ENCODE measurements at regions not wholly inside any gene's neighbourhood (a gene's known extent, or its start where the extent isn't known, plus 50 kb on each side); places are given as distances from the start of the nearest gene placed in this dataset.
A peak's percentile ranks its signal among the peaks of the same experiment; 100 is the strongest.

DNA sequence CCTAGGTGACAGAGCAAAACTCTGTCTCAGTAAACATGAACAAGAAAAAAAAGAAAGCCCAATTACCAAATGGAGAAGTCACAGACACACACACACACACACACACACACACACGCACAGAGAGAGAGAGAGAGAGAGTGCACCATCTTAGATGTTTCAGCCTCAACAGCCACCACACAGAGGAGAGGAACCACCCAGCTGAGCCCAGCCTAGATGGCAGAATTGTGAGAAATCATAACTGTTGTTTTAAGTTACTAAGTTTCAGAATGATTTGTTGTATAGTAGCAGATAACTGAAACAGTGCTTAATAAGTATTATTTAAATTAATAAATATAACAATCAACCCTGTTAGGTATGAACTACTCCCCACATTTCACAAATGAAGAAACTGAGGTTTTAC lies 321.2 kb downstream of the ZNF621 start:
- no peaks in the 10 kb centered on the region for H3K36me3 ChIP-seq (ENCODE audit: control insufficient read depth, insufficient read depth, low read length)
- H3K9me3 ChIP-seq (ENCODE audit: control insufficient read depth, insufficient read depth, low read length), result no peaks in the 10 kb centered on the region
- H3K4me1 ChIP-seq (ENCODE audit: control insufficient read depth, insufficient read depth, low read length), result peaks cover 3% of the 10 kb centered on the region; the same call in 1 of the 2 replicates
- no peak for DNase-seq (ENCODE audit: low read depth, low spot score)
- no peak overlapping the region for H3K27ac ChIP-seq (ENCODE audit: low read length)
- no peaks in the 10 kb centered on the region for H3K27me3 ChIP-seq (ENCODE audit: control insufficient read depth, insufficient read depth, low read length)
- no peak overlapping the region for H3K4me3 ChIP-seq (ENCODE audit: low read length)
- no CpG with 5 or more reads among the region's 1 CpG for WGBS (ENCODE audit: insufficient coverage, insufficient read length)

DNA sequence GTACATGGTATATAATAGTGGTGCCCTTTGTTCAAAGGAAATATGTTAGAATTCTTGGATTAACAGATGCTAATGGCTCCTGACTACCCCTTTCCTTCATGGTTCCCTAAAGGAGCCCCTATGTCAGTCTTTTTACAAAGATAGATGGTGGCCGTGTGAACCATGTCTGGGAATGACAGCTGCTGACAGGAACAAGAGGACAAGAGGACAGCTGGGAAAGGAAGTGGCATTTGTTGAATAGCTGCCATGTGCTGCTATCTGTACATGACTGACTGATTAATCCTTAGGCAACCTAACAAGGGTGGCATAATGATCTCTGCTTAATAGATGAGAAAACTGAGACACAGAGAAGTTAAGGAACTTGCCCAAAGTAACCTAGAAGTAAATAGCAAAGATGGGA lies 321.7 kb downstream of the ZNF621 start:
- no peak overlapping the region for H3K4me3 ChIP-seq (ENCODE audit: low read length)
- no peaks in the 10 kb centered on the region for H3K36me3 ChIP-seq (ENCODE audit: control insufficient read depth, insufficient read depth, low read length)
- H3K9me3 ChIP-seq (ENCODE audit: control insufficient read depth, insufficient read depth, low read length), result no peaks in the 10 kb centered on the region
- no peak for DNase-seq (ENCODE audit: low read depth, low spot score)
- H3K4me1 ChIP-seq (ENCODE audit: control insufficient read depth, insufficient read depth, low read length), result peaks cover 3% of the 10 kb centered on the region; the same call in 1 of the 2 replicates
- no CpG with 5 or more reads among the region's 1 CpG for WGBS (ENCODE audit: insufficient coverage, insufficient read length)
- H3K27ac ChIP-seq (ENCODE audit: low read length), result no peak overlapping the region
- H3K27me3 ChIP-seq (ENCODE audit: control insufficient read depth, insufficient read depth, low read length), result no peaks in the 10 kb centered on the region

DNA sequence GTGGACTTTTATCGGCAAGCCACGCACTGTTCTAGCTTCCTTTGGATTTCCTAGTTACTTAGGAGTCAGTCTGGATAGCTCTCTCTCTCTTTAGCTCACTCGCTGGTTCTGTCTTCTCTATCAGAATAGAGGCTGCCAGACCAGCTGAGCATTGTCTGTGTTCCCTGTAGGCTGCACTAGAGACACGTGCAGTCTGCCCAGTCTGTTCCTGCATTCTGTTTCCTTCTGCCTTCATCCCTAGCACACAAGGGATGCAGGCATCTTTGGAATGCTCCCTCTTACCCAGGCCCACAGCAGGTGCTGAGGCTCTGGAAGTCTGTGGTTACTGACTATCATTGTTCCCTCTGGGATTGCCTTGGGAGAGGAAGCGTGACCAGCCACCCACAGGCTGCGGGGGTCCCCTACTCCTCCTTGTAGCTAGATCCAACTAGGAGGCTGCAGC lies 322.8 kb downstream of the ZNF621 start:
- H3K9me3 ChIP-seq (ENCODE audit: control insufficient read depth, insufficient read depth, low read length), result no peaks in the 10 kb centered on the region
- H3K27ac ChIP-seq (ENCODE audit: low read length), result no peak overlapping the region
- no CpG with 5 or more reads among the region's 6 CpGs for WGBS (ENCODE audit: insufficient coverage, insufficient read length)

DNA sequence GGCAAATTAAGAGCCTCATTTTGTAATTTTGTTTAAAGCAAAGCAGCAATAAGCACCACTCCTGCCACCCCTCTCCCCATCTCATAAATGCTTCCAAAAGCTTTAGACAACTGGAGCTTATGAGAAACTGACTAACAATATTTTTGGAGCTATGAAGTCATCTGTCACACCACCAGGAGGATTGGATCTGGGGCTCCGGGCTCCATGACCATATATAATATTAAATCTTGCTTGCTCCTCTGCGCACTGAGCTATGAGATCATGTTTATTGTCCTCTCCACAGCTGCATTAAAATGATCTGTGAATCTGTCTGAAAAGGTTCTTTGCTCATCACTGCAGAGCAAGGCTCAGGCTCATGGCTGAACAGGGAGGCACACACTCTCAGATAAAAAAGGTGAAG lies 323.7 kb downstream of the ZNF621 start:
- Histone ChIP-seq H3K27ac (ENCODE audit: low read length) (no peak overlapping the region), H3K36me3 (ENCODE audit: control insufficient read depth, insufficient read depth, low read length) (no peaks in the 10 kb centered on the region), H3K4me3 (ENCODE audit: low read length) (no peak overlapping the region), H3K27me3 (ENCODE audit: control insufficient read depth, insufficient read depth, low read length) (no peaks in the 10 kb centered on the region), H3K9me3 (ENCODE audit: control insufficient read depth, insufficient read depth, low read length) (no peaks in the 10 kb centered on the region), H3K4me1 (ENCODE audit: control insufficient read depth, insufficient read depth, low read length) (peaks cover 3% of the 10 kb centered on the region; the same call in 1 of the 2 replicates)
- DNase-seq (ENCODE audit: low read depth, low spot score), result no peak
- no CpG with 5 or more reads among the region's 2 CpGs for WGBS (ENCODE audit: insufficient coverage, insufficient read length)

More for the DNA sequence above, 322.8 kb downstream of the ZNF621 start:
- no peak overlapping the region for H3K4me3 ChIP-seq (ENCODE audit: low read length)
- H3K27me3 ChIP-seq (ENCODE audit: control insufficient read depth, insufficient read depth, low read length), result no peaks in the 10 kb centered on the region
- no peaks in the 10 kb centered on the region for H3K36me3 ChIP-seq (ENCODE audit: control insufficient read depth, insufficient read depth, low read length)
- peaks cover 3% of the 10 kb centered on the region; the same call in 1 of the 2 replicates for H3K4me1 ChIP-seq (ENCODE audit: control insufficient read depth, insufficient read depth, low read length)
- DNase-seq (ENCODE audit: low read depth, low spot score), result peak; percentile 73

DNA sequence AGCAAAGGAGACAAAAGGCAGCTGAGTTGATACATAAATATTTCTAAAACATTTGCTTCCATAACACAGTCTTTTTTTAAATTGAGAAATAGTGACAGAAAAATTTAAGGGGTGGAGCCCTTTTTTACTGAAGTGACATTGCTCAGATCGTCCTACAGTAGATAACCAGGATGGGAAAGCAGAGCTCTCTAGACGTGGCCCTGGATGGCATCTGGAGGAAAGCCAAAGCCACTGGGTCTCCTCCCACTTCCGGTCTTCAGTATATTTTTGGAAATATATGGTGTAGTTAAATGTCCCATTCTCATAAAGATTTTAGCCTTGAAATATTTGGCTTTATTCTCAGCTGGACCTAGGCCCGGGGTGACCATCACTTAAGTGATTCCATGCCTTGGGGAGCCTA lies 326.1 kb downstream of the ZNF621 start:
- H3K27me3 ChIP-seq (ENCODE audit: control insufficient read depth, insufficient read depth, low read length), result no peaks in the 10 kb centered on the region
- H3K4me3 ChIP-seq (ENCODE audit: low read length), result no peak overlapping the region
- DNase-seq (ENCODE audit: low read depth, low spot score), result no peak
- H3K27ac ChIP-seq (ENCODE audit: low read length), result no peak overlapping the region
- WGBS (ENCODE audit: insufficient coverage, insufficient read length), result no CpG with 5 or more reads among the region's 4 CpGs
- peaks cover 3% of the 10 kb centered on the region; the same call in 1 of the 2 replicates for H3K4me1 ChIP-seq (ENCODE audit: control insufficient read depth, insufficient read depth, low read length)
- H3K36me3 ChIP-seq (ENCODE audit: control insufficient read depth, insufficient read depth, low read length), result no peaks in the 10 kb centered on the region
- no peaks in the 10 kb centered on the region for H3K9me3 ChIP-seq (ENCODE audit: control insufficient read depth, insufficient read depth, low read length)

DNA sequence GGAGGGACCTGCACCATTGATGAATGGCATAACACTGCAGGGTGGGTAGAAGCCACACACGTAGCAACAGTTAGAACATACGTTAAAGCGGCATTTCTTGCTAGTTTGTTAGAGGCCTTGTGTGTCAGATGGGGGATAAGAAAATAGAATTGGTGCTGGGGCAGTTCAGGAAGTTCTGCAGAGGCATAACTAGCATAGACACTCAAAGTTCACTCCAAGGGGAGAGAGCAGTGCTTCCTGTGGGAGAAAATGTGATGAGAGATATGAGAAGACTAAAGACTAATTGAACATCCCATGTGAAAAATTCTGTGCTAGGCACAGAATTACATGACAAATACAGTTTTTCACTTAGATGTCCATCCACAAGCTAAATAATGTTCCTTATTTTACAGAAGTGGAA lies 327.1 kb downstream of the ZNF621 start:
- Histone ChIP-seq H3K4me3 (ENCODE audit: low read length) (no peak overlapping the region), H3K4me1 (ENCODE audit: control insufficient read depth, insufficient read depth, low read length) (peaks cover 3% of the 10 kb centered on the region; the same call in 1 of the 2 replicates), H3K27ac (ENCODE audit: low read length) (no peak overlapping the region), H3K27me3 (ENCODE audit: control insufficient read depth, insufficient read depth, low read length) (no peaks in the 10 kb centered on the region), H3K36me3 (ENCODE audit: control insufficient read depth, insufficient read depth, low read length) (no peaks in the 10 kb centered on the region), H3K9me3 (ENCODE audit: control insufficient read depth, insufficient read depth, low read length) (no peaks in the 10 kb centered on the region)
- DNase-seq (ENCODE audit: low read depth, low spot score), result no peak
- no CpG with 5 or more reads among the region's 3 CpGs for WGBS (ENCODE audit: insufficient coverage, insufficient read length)

DNA sequence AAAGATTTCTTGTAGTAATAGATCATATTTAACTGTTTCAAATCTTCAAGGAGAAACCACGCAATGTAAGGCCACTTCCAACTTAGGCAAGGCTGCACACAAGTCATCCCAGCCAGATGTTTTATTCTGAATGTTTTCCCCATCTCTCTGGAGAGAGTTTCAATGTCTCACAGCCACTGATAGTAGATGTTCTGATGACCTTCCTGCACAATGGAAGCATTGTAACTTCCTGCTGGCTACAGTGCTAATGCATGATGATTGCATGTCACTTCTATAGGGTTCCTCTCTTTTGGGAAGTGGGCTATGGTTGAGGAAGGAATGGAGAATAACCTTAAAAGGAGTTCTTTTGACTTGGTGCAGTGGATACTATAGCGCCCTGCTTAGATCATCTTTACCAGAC lies 328.0 kb downstream of the ZNF621 start:
- DNase-seq (ENCODE audit: low read depth, low spot score), result no peak
- Histone ChIP-seq H3K27ac (ENCODE audit: low read length) (no peak overlapping the region), H3K9me3 (ENCODE audit: control insufficient read depth, insufficient read depth, low read length) (no peaks in the 10 kb centered on the region), H3K36me3 (ENCODE audit: control insufficient read depth, insufficient read depth, low read length) (no peaks in the 10 kb centered on the region), H3K27me3 (ENCODE audit: control insufficient read depth, insufficient read depth, low read length) (no peaks in the 10 kb centered on the region), H3K4me1 (ENCODE audit: control insufficient read depth, insufficient read depth, low read length) (no peaks in the 10 kb centered on the region; the same call in 1 of the 2 replicates), H3K4me3 (ENCODE audit: low read length) (no peak overlapping the region)
- no CpG with 5 or more reads among the region's 2 CpGs for WGBS (ENCODE audit: insufficient coverage, insufficient read length)

DNA sequence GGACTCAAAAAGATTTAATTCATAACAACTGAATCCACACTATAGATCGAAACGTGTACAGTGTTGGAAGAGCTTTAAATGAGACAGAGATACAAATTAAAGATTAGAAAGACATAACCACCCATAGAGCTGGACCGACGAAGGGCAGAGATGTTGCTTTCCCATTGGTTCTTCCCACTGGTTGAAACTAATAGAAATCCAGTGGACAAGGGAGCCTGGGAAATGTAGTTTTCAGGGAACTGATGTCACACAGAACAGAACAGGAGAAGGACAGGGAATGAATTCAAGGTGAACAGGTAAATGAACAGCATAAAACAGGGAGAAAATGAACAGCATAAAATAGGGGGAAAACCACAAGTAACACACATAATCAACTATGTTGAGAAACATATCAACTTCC lies 328.7 kb downstream of the ZNF621 start:
- Histone ChIP-seq H3K27ac (ENCODE audit: low read length) (no peak overlapping the region), H3K36me3 (ENCODE audit: control insufficient read depth, insufficient read depth, low read length) (no peaks in the 10 kb centered on the region), H3K27me3 (ENCODE audit: control insufficient read depth, insufficient read depth, low read length) (no peaks in the 10 kb centered on the region), H3K4me1 (ENCODE audit: control insufficient read depth, insufficient read depth, low read length) (no peaks in the 10 kb centered on the region; the same call in 1 of the 2 replicates), H3K4me3 (ENCODE audit: low read length) (no peak overlapping the region), H3K9me3 (ENCODE audit: control insufficient read depth, insufficient read depth, low read length) (no peaks in the 10 kb centered on the region)
- no CpG with 5 or more reads among the region's 4 CpGs for WGBS (ENCODE audit: insufficient coverage, insufficient read length)
- no peak for DNase-seq (ENCODE audit: low read depth, low spot score)

DNA sequence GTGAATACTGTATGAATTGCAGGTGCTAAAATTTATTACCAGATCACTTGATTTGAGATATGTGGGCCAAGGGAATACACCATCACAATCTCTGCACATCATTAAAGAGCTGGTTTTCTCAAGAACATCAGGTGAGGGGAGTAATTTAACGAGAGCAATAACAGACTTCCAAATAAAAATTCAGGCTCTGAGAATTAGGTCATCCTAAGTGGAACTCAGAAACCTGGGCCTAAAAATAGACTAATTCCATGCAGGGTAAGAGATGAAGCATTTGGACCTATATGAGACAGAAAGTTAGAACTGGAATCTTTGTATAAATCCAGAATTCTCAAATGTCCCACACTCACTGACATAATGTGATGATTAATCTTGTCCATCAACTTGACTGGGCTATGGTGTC lies 331.1 kb downstream of the ZNF621 start:
- Histone ChIP-seq H3K4me1 (ENCODE audit: control insufficient read depth, insufficient read depth, low read length) (no peaks in the 10 kb centered on the region), H3K4me3 (ENCODE audit: low read length) (no peak overlapping the region), H3K36me3 (ENCODE audit: control insufficient read depth, insufficient read depth, low read length) (no peaks in the 10 kb centered on the region), H3K9me3 (ENCODE audit: control insufficient read depth, insufficient read depth, low read length) (no peaks in the 10 kb centered on the region), H3K27ac (ENCODE audit: low read length) (no peak overlapping the region), H3K27me3 (ENCODE audit: control insufficient read depth, insufficient read depth, low read length) (no peaks in the 10 kb centered on the region)
- WGBS (ENCODE audit: insufficient coverage, insufficient read length), result no CpG with 5 or more reads among the region's 1 CpG
- DNase-seq (ENCODE audit: low read depth, low spot score), result no peak

DNA sequence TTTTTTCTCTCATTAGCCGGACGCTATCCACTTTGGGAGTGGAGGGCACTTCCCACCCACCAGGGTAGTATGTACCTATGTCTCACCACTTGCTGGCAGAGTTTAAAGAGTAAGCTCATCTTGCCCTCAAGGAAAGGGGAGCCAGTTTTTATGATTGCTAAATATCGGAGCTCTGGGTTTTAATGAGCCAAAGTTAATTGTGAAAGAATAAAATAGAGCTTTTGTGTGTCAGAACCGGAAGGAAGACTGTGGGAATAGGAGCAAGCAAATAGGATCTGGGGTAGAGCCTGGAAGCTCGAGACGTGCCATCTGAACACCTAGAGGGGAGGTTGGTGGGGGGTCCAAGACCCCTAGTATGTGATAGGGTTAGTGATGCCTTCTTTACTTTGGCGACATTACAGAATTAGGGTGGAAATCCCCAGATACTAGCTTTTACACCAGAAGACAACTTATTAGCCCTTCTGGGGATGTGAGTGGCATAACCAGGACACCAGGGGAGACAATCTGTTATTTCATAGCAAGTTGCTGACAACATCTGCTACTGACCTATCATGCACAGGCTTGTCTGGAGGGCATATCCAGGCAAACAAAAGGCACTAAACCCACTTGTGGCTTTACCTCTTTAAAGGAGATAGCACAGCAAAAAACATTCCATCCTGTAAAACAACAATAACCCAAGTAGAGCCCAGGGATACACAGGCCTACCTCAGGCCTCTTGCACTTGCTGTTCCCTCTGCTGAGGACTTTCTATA lies 333.8 kb downstream of the ZNF621 start:
- no peaks in the 10 kb centered on the region for H3K9me3 ChIP-seq (ENCODE audit: control insufficient read depth, insufficient read depth, low read length)
- H3K27ac ChIP-seq (ENCODE audit: low read length), result no peak overlapping the region
- no CpG with 5 or more reads among the region's 7 CpGs for WGBS (ENCODE audit: insufficient coverage, insufficient read length)
- no peaks in the 10 kb centered on the region for H3K4me1 ChIP-seq (ENCODE audit: control insufficient read depth, insufficient read depth, low read length)
- no peak overlapping the region for H3K4me3 ChIP-seq (ENCODE audit: low read length)
- no peaks in the 10 kb centered on the region for H3K36me3 ChIP-seq (ENCODE audit: control insufficient read depth, insufficient read depth, low read length)
- DNase-seq (ENCODE audit: low read depth, low spot score), result no peak
- no peaks in the 10 kb centered on the region for H3K27me3 ChIP-seq (ENCODE audit: control insufficient read depth, insufficient read depth, low read length)

DNA sequence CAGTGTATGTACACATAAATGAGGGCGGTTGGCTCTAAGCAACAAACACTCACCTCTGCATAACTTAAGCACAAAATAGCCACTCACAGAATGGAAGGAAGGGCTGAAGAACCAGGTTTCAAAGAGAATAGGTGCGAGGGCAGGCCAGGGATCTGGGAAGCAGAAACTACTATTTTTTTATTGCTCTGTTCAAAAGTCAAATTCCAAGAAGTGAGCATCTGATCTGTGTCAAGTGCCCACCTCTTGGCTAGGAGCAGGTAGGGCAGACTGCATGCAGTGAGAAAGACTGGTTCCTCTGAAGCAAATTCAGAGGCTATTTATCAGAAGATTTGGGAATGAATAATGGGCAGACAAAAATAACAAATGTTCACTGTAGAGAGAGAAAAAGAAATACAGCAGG lies 336.4 kb upstream of the CTNNB1 start:
- Histone ChIP-seq H3K4me1 (ENCODE audit: control insufficient read depth, insufficient read depth, low read length) (no peaks in the 10 kb centered on the region), H3K27me3 (ENCODE audit: control insufficient read depth, insufficient read depth, low read length) (no peaks in the 10 kb centered on the region), H3K4me3 (ENCODE audit: low read length) (no peak overlapping the region), H3K36me3 (ENCODE audit: control insufficient read depth, insufficient read depth, low read length) (no peaks in the 10 kb centered on the region), H3K9me3 (ENCODE audit: control insufficient read depth, insufficient read depth, low read length) (no peaks in the 10 kb centered on the region), H3K27ac (ENCODE audit: low read length) (no peak overlapping the region)
- DNase-seq (ENCODE audit: low read depth, low spot score), result no peak
- no CpG with 5 or more reads among the region's 2 CpGs for WGBS (ENCODE audit: insufficient coverage, insufficient read length)

Data from iPS DF 6.9 (cell line).